Left lung (tissue), 4 donors: ENCODE measurements at regions not wholly inside any gene's neighbourhood (a gene's known extent, or its start where the extent isn't known, plus 50 kb on each side); places are given as distances from the start of the nearest gene placed in this dataset.

Source experiments
- ATAC-seq: fragments of 200-7000 bp; cut with Tn5 transposase; one replicate; pipeline ENCODE4 v1.9.1; 2020; ENCODE audit warnings: moderate library complexity
- DNase-seq, 4 donors: peaks; one replicate each; pipeline ENCODE4 v3.0.0-alpha.2; 2013 to 2020
- H3K27ac ChIP-seq, 2 donors: fragments of 200-600 bp; sonication (generic) in 1 of 2; one replicate each; pipeline versions ENCODE4 v1.5.0 to v1.8.0; 2020 to 2021
- H3K27me3 ChIP-seq, 2 donors: fragments of 200-600 bp; sonication (generic) in 1 of 2; one replicate each; pipeline versions ENCODE4 v1.5.0 to v1.8.0; 2020 to 2021
- H3K36me3 ChIP-seq, 2 donors: fragments of 200-600 bp; sonication (generic) in 1 of 2; one replicate each; pipeline versions ENCODE4 v1.5.0 to v1.8.0; 2020 to 2021
- H3K4me1 ChIP-seq, 2 donors: fragments of 200-600 bp; one replicate each; pipeline ENCODE4 v1.8.0; 2021
- H3K4me3 ChIP-seq, 2 donors: fragments of 200-600 bp; sonication (generic) in 1 of 2; one replicate each; pipeline versions ENCODE4 v1.5.0 to v1.8.0; 2020 to 2021; ENCODE audit warnings: mild to moderate bottlenecking in 1 of 2
- H3K9me3 ChIP-seq, 2 donors: fragments of 200-600 bp; sonication (generic) in 1 of 2; one replicate each; pipeline versions ENCODE4 v1.5.0 to v1.8.0; 2020 to 2021
- intact Hi-C, 2 donors: fragments of 100-400 bp; cut with DNase I; formaldehyde crosslinking; loops; one replicate each; pipeline versions ENCODE4 v1.11.2 to v1.14.2; 2022
- TF ChIP-seq, protein P1 (sequence below), 2 donors: fragments of 200-600 bp; sonication (generic) in 1 of 2; IDR thresholded peaks; one replicate each; pipeline versions ENCODE4 v1.5.0 to v1.8.0; 2021; ENCODE audit warnings: antibody characterized with exemption in 2 of 2
- donor health status: DM: no; HTN: yes; CAD: no.
- donor health status: DM: no; HTN: no; CAD: no.

DNA sequence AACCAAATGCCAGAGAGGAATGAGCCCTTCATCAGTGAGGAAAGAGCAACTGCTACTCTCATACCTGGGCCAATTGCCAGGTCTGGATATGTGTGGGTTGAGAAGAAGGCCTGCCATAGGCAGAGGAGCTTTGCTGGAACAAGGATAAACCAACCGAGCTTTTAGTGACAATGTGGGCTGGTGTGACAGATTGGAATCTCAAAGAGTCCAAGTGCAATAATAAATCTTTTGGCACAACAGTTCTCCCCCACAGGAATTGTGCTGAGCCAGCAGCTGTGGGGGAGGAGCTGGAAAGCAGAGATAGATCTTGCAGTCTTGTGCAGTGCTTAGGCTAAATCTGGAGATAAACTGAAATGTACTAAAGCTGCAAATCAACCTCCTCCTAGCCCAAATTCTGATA is 79.4 kb upstream of the ISX start:
- TF ChIP-seq, protein P1, sequence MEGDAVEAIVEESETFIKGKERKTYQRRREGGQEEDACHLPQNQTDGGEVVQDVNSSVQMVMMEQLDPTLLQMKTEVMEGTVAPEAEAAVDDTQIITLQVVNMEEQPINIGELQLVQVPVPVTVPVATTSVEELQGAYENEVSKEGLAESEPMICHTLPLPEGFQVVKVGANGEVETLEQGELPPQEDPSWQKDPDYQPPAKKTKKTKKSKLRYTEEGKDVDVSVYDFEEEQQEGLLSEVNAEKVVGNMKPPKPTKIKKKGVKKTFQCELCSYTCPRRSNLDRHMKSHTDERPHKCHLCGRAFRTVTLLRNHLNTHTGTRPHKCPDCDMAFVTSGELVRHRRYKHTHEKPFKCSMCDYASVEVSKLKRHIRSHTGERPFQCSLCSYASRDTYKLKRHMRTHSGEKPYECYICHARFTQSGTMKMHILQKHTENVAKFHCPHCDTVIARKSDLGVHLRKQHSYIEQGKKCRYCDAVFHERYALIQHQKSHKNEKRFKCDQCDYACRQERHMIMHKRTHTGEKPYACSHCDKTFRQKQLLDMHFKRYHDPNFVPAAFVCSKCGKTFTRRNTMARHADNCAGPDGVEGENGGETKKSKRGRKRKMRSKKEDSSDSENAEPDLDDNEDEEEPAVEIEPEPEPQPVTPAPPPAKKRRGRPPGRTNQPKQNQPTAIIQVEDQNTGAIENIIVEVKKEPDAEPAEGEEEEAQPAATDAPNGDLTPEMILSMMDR (IDR thresholded peaks at IDR 0.05): no peak
- intact Hi-C loops: no loop called here
- Histone ChIP-seq H3K36me3 (no peaks in the 10 kb centered on the region), H3K4me3 (no peak overlapping the region), H3K9me3 (peaks cover 0 to 36% of the 10 kb centered on the region in 2 donors), H3K27me3 (no peaks in the 10 kb centered on the region), H3K27ac (no peak overlapping the region), H3K4me1 (no peaks in the 10 kb centered on the region)
- no peak for DNase-seq
- ATAC-seq: no peak

DNA sequence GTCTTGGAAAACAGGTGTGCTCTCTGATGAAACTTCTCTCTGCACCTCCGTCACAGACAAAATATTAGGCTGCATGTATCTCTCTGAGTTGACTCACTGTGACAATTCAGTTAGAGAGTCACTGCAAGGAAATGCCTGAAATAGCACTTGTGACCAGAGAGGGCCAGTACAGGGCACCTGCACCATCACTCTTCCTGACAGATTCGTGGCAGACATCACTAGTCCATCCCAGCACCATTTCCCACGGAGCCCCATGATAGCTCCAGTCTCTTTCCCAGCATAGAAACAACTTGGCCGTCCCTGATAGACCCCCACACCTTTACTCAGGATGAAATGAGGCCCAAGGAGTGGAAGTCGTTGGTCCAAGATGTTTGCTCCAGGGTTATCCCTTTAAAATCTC is 73.3 kb upstream of the ISX start:
- Histone ChIP-seq H3K27ac (no peak overlapping the region), H3K9me3 (peaks cover 0 to 15% of the 10 kb centered on the region in 2 donors), H3K4me3 (no peak overlapping the region), H3K27me3 (peaks cover 0 to 4% of the 10 kb centered on the region in 2 donors), H3K36me3 (no peaks in the 10 kb centered on the region), H3K4me1 (no peaks in the 10 kb centered on the region)
- TF ChIP-seq, protein P1 (IDR thresholded peaks at IDR 0.05): no peak
- ATAC-seq: no peak
- intact Hi-C loops: no loop called here
- DNase-seq: no peak

DNA sequence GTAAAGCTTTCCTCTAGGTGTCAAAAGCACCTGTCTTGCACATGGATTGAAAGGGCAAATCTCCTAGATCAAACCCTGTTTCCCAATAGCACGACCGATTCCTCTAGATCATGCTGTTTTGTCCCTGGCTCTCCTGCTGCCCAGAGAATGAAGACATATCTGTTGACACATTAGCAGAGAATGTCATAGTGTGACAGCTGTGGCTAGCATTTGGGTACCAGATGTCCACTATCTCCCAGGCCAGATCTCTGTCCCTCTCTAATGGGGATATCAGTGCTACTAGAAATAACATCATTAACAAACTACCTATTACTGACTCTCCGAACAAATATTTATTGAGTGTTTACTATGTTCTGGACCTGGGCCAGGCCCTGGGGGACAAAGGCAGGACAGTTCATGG is 72.4 kb upstream of the ISX start:
- intact Hi-C loops: no loop called here
- ATAC-seq: no peak
- TF ChIP-seq, protein P1 (IDR thresholded peaks at IDR 0.05): no peak

DNA sequence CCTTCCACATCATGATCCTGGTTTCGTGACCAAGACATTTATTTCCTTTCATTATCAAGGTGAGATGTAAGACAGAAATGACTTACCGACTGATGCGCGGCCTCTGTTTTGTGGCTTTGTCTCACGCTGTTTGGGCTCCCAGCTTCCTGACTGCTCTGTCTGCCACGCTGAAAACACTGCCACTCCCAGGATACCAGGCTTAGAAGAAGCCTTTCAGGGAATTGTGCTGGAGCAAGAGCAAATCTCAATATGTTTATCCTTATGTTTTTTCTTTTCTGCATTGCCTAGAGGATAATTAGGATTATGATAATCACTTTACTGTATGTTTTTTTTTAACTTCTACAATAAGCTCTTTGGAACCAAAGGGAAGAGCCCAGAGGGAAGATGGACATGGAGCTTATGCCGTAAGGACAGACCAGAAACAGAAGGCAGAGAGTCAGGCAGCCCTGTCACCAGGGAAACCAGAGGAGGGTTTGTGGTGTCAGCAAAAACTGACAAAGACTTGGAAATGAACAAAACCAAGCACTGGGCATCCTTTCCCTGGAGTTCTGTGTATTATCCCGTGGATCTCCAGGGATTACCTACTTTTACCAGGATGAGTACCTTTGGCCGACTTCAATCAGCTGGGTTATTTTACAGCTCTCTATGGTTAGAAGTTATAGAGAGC is 68.2 kb upstream of the ISX start:
- H3K27ac ChIP-seq: no peak overlapping the region
- H3K4me3 ChIP-seq: no peak overlapping the region
- no peaks in the 10 kb centered on the region for H3K36me3 ChIP-seq
- H3K4me1 ChIP-seq: no peaks in the 10 kb centered on the region
- H3K27me3 ChIP-seq: peaks cover 0 to 27% of the 10 kb centered on the region in 2 donors
- intact Hi-C loops: no loop called here
- no peak for ATAC-seq
- TF ChIP-seq, protein P1 (IDR thresholded peaks at IDR 0.05): no peak
- H3K9me3 ChIP-seq: no peaks in the 10 kb centered on the region
- no peak for DNase-seq

More for the DNA sequence above, 72.4 kb upstream of the ISX start:
- DNase-seq: no peak
- Histone ChIP-seq H3K4me1 (no peaks in the 10 kb centered on the region), H3K4me3 (no peak overlapping the region), H3K27ac (no peak overlapping the region), H3K36me3 (no peaks in the 10 kb centered on the region), H3K9me3 (peaks cover 0 to 7% of the 10 kb centered on the region in 2 donors), H3K27me3 (peaks cover 0 to 4% of the 10 kb centered on the region in 2 donors)

DNA sequence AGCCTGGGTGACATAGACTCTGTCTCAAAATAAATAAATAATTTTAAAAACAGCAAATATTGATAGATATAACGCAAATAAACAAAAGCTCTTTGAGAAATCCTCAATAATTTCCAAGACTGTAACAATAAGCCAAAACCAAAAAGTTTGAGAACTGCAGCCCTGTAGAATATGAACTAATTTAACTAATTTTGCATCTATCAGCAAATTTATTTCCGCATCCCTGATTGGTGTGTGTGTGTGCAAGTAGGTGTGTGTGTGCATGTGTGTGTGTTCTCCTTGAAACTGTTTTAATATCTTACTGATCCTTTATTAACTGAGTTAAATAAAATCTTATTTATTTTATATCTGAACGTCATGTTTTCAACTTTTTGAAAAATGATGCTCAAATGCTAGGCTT is 67.0 kb upstream of the ISX start:
- intact Hi-C loops: no loop called here
- Histone ChIP-seq H3K4me3 (no peak overlapping the region), H3K9me3 (no peaks in the 10 kb centered on the region), H3K4me1 (no peaks in the 10 kb centered on the region), H3K27me3 (peaks cover 0 to 25% of the 10 kb centered on the region in 2 donors), H3K27ac (no peak overlapping the region), H3K36me3 (no peaks in the 10 kb centered on the region)
- DNase-seq (no peak), ATAC-seq (no peak)
- TF ChIP-seq, protein P1 (IDR thresholded peaks at IDR 0.05): no peak
